Peyer's patch (tissue), 4 donors: ENCODE measurements at regions not wholly inside any gene's neighbourhood (a gene's known extent, or its start where the extent isn't known, plus 50 kb on each side); places are given as distances from the start of the nearest gene placed in this dataset.

ENCODE experiments used
- CTCF ChIP-seq, 6 experiments: fragments of 450-650 bp in 4 of 6; fragments of 200-600 bp in 2 of 6; sonication (generic) in 1 of 6; IDR thresholded peaks; one replicate each; pipeline ENCODE4 v1.5.1; 2017 to 2019; ENCODE audit warnings: antibody characterized with exemption in 6 of 6, mild to moderate bottlenecking in 3 of 6, moderate library complexity in 1 of 6
- POLR2A ChIP-seq, 2 donors: fragments of 450-650 bp; IDR thresholded peaks; one replicate each; pipeline ENCODE4 v1.5.1; 2017; ENCODE audit warnings: antibody characterized with exemption in 2 of 2, mild to moderate bottlenecking in 2 of 2, moderate library complexity in 2 of 2

- TF ChIP-seq CTCF (IDR thresholded peaks at IDR 0.05): no peak
- no peak for TF ChIP-seq POLR2A (IDR thresholded peaks at IDR 0.05)
Measured at GRCh38 chr11:86172894-86173293, 71.7 kb upstream of the EED start.
